Keratinocyte (primary cell): ENCODE measurements at regions not wholly inside any gene's neighbourhood (a gene's known extent, or its start where the extent isn't known, plus 50 kb on each side); places are given as distances from the start of the nearest gene placed in this dataset.

Experiments used
- EZH2 ChIP-seq: IDR thresholded peaks from one replicate; pipeline ENCODE4 v1.6.1; 2012; ENCODE audit warnings: inconsistent platforms, mild to moderate bottlenecking, low read length, moderate library complexity
- TF ChIP-seq, protein P1 (sequence below), 3 experiments: IDR thresholded peaks in 1 of 3; conservative IDR thresholded peaks in 1 of 3; optimal IDR thresholded peaks in 1 of 3; 2 replicates in 2 of 3; 3 replicates in 1 of 3; pipeline versions ENCODE3 to v1.5.1; 2011; ENCODE audit warnings: low read length in 3 of 3, mild to moderate bottlenecking in 3 of 3, moderate library complexity in 2 of 3, control low read depth in 1 of 3, inconsistent platforms in 1 of 3; ENCODE audit not compliant: insufficient read depth in 2 of 3; ENCODE audit errors: extremely low read depth in 1 of 3

GRCh38 chr4:114217150-114217817 lies 237.8 kb upstream of the ARSJ start:
- TF ChIP-seq, protein P1, sequence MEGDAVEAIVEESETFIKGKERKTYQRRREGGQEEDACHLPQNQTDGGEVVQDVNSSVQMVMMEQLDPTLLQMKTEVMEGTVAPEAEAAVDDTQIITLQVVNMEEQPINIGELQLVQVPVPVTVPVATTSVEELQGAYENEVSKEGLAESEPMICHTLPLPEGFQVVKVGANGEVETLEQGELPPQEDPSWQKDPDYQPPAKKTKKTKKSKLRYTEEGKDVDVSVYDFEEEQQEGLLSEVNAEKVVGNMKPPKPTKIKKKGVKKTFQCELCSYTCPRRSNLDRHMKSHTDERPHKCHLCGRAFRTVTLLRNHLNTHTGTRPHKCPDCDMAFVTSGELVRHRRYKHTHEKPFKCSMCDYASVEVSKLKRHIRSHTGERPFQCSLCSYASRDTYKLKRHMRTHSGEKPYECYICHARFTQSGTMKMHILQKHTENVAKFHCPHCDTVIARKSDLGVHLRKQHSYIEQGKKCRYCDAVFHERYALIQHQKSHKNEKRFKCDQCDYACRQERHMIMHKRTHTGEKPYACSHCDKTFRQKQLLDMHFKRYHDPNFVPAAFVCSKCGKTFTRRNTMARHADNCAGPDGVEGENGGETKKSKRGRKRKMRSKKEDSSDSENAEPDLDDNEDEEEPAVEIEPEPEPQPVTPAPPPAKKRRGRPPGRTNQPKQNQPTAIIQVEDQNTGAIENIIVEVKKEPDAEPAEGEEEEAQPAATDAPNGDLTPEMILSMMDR (optimal IDR thresholded peaks at IDR 0.05 in 1 of 3, IDR thresholded peaks at IDR 0.05 in 1 of 3, conservative IDR thresholded peaks at IDR 0.05 in 1 of 3; ENCODE audit: extremely low read depth in 1 of 3, insufficient read depth in 2 of 3, low read length in 3 of 3) = no peak
- no peak for TF ChIP-seq EZH2
